ENCODE measurements at regions not wholly inside any gene's neighbourhood (a gene's known extent, or its start where the extent isn't known, plus 50 kb on each side); places are given as distances from the start of the nearest gene placed in this dataset.

GRCh38 chr15:20340931-20341661, 200.5 kb downstream of the GOLGA6L6 start:
- TF ChIP-seq CTCF (IDR thresholded peaks at IDR 0.05; ENCODE audit: borderline replicate concordance, extremely low read depth, low read length, poor library complexity, severe bottlenecking), result no peak
- TF ChIP-seq EZH2 (IDR thresholded peaks at IDR 0.05; ENCODE audit: borderline replicate concordance, low read depth, low read length, severe bottlenecking), result no peak

Measured in DND-41 (cell line).